Stimulated activated naive CD8-positive, alpha-beta T cell treated with anti-CD3 and anti-CD28 coated beads, Interleukin-15, amount 100 ng/mL, for 72 hours (primary cell): ENCODE measurements at regions not wholly inside any gene's neighbourhood (a gene's known extent, or its start where the extent isn't known, plus 50 kb on each side); places are given as distances from the start of the nearest gene placed in this dataset.

Experiments used
- ATAC-seq: fragments of 150-1000 bp; cut with Tn5 transposase; 2 replicates; pipeline ENCODE4 v1.10.0; 2021; ENCODE audit warnings: mild to moderate bottlenecking, moderate library complexity
- DNase-seq, 2 donors: peaks; one replicate each; pipeline ENCODE4 v3.0.0; 2021 to 2022
- H3K27ac Mint-ChIP-seq, 2 donors: one replicate each; pipeline ENCODE4 v1.8.0; 2022; ENCODE audit warnings: mild to moderate bottlenecking in 2 of 2, mixed read lengths in 2 of 2, moderate library complexity in 2 of 2
- H3K27me3 Mint-ChIP-seq: one replicate; pipeline ENCODE4 v1.8.0; 2022; ENCODE audit warnings: mixed read lengths
- H3K4me1 Mint-ChIP-seq: one replicate; pipeline ENCODE4 v1.8.0; 2022; ENCODE audit warnings: mild to moderate bottlenecking, mixed read lengths
- H3K4me3 Mint-ChIP-seq, 2 donors: one replicate each; pipeline ENCODE4 v1.8.0; 2022; ENCODE audit warnings: mild to moderate bottlenecking in 2 of 2, mixed read lengths in 2 of 2, moderate library complexity in 1 of 2
- H3K9me3 Mint-ChIP-seq, 2 donors: one replicate each; pipeline ENCODE4 v1.8.0; 2022; ENCODE audit warnings: mixed read lengths in 2 of 2

- Mint-ChIP-seq H3K9me3 (no peaks in the 10 kb centered on the region), H3K4me3 (no peak overlapping the region), H3K27me3 (no peaks in the 10 kb centered on the region), H3K27ac (no peak overlapping the region), H3K4me1 (no peaks in the 10 kb centered on the region)
- ATAC-seq (no peak), DNase-seq (no peak)
These were observed 368.6 kb upstream of the IRX4 start for GRCh38 chr5:2251298-2251697.

DNA sequence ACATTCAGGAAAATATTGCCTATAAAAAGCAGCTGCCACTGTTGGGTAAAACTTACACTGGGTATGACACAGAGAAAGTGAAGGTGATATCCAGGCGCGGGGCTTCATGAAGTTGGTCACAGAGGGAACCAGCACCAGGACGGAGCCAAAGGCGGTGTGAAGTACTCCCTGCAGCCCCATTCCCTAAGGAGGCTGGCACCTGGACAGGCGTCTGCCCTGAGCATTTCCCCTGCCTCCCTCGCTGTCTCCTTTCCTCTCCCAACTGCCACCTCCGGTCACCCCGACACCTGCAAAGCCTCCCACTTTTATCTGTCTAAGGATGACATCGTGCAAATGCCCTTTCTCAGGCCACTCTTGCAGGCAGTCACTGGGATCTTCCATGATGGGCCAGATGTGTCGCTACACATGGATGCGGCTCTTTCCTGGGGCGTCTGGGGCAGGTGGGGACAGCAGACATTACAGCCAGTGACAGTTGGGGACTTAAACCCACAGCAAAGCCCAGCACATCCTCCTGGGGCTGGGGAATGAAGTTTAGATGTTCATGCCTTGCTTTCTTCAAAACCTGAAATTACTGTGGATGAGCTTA is 367.7 kb upstream of the IRX4 start:
- Mint-ChIP-seq H3K27me3 (no peaks in the 10 kb centered on the region), H3K27ac (no peak overlapping the region), H3K4me1 (no peaks in the 10 kb centered on the region), H3K9me3 (no peaks in the 10 kb centered on the region), H3K4me3 (no peak overlapping the region)
- ATAC-seq = no peak
- no peak for DNase-seq

DNA sequence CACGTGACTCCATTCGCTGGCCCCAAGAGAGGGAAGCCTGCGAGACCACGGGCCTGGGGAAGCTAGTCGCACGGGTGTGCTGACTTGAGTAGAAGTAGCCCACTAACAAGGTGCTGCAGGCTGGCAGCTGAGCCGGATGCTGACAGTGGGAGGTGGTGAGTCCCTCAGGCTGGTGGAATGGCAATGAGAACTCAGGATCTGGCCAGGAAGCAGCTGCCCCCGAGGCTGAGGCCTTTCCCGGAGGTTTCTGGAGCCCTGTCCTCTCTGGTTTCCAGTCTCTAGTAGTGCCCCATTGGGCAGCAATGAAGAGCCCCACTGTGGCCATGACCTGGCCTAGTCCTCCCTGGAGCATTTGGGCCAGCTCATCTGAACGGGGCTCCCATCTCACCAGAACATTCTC is 366.7 kb upstream of the IRX4 start:
- DNase-seq = no peak
- Mint-ChIP-seq H3K4me1 (no peaks in the 10 kb centered on the region), H3K27ac (no peak overlapping the region), H3K27me3 (no peaks in the 10 kb centered on the region), H3K9me3 (no peaks in the 10 kb centered on the region), H3K4me3 (no peak overlapping the region)
- no peak for ATAC-seq

- Mint-ChIP-seq H3K27ac (no peak overlapping the region), H3K9me3 (no peaks in the 10 kb centered on the region), H3K27me3 (no peaks in the 10 kb centered on the region), H3K4me3 (no peak overlapping the region), H3K4me1 (no peaks in the 10 kb centered on the region)
- no peak for ATAC-seq
- DNase-seq = no peak
These were observed 366.3 kb upstream of the IRX4 start for GRCh38 chr5:2249026-2249425.

- Mint-ChIP-seq H3K27me3 (no peaks in the 10 kb centered on the region), H3K9me3 (peaks cover 0 to 3% of the 10 kb centered on the region in 2 donors), H3K27ac (no peak overlapping the region), H3K4me3 (no peak overlapping the region), H3K4me1 (no peaks in the 10 kb centered on the region)
- DNase-seq (no peak), ATAC-seq (no peak)
These were observed 359.8 kb upstream of the IRX4 start for GRCh38 chr5:2242539-2242938.

DNA sequence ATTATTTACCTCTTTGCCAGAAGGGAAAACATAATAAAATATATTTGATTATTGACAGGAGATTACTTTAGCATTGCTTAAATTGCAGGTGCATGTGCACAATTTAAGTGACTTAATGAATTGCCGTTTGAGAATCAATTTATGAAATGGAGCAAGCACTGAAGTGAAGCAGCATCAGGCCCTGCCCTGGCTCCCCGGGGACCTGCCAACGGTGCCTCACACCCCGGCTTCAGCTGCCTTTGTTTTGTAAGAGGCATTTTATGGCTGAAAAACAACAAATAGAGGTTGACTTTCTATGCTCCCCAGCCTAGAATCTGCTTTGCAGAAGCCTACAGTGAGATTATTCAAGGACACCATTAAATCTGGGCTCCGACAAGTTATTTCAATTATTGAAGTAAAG is 359.1 kb upstream of the IRX4 start:
- H3K9me3 Mint-ChIP-seq = peaks cover 0 to 10% of the 10 kb centered on the region in 2 donors
- ATAC-seq = no peak
- H3K27me3 Mint-ChIP-seq = no peaks in the 10 kb centered on the region
- no peak overlapping the region for H3K27ac Mint-ChIP-seq
- no peaks in the 10 kb centered on the region for H3K4me1 Mint-ChIP-seq
- no peak overlapping the region for H3K4me3 Mint-ChIP-seq
- DNase-seq = no peak

- ATAC-seq (no peak), DNase-seq (no peak)
- H3K27me3 Mint-ChIP-seq = no peaks in the 10 kb centered on the region
- H3K4me1 Mint-ChIP-seq = no peaks in the 10 kb centered on the region
- peaks cover 0 to 24% of the 10 kb centered on the region in 2 donors for H3K9me3 Mint-ChIP-seq
- H3K4me3 Mint-ChIP-seq = no peak overlapping the region
- H3K27ac Mint-ChIP-seq = peak overlapping the region in 1 of 2 donors; percentile 80
These were observed 357.6 kb upstream of the IRX4 start for GRCh38 chr5:2240118-2240904.

- Mint-ChIP-seq H3K9me3 (peaks cover 5 to 33% of the 10 kb centered on the region in 2 donors), H3K4me1 (no peaks in the 10 kb centered on the region), H3K27ac (no peak overlapping the region), H3K4me3 (no peak overlapping the region), H3K27me3 (peaks cover 5% of the 10 kb centered on the region)
- no peak for ATAC-seq
- no peak for DNase-seq
These were observed 356.6 kb upstream of the IRX4 start for GRCh38 chr5:2239201-2239910.

GRCh38 chr5:2238732-2239131 is 356.0 kb upstream of the IRX4 start:
- Mint-ChIP-seq H3K27me3 (peaks cover 11% of the 10 kb centered on the region), H3K27ac (peak overlapping the region; percentile 8 to 29), H3K9me3 (peaks cover 8 to 39% of the 10 kb centered on the region in 2 donors), H3K4me1 (no peaks in the 10 kb centered on the region), H3K4me3 (no peak overlapping the region)
- no peak for ATAC-seq
- no peak for DNase-seq

GRCh38 chr5:2227433-2227832 is 344.7 kb upstream of the IRX4 start:
- DNase-seq (no peak), ATAC-seq (no peak)
- Mint-ChIP-seq H3K27ac (no peak overlapping the region), H3K4me1 (no peaks in the 10 kb centered on the region), H3K4me3 (no peak overlapping the region), H3K9me3 (no peaks in the 10 kb centered on the region), H3K27me3 (peaks cover 17% of the 10 kb centered on the region)

GRCh38 chr5:2224689-2225088 is 342.0 kb upstream of the IRX4 start:
- H3K27me3 Mint-ChIP-seq = peaks cover 17% of the 10 kb centered on the region
- H3K9me3 Mint-ChIP-seq = peaks cover 0 to 3% of the 10 kb centered on the region in 2 donors
- H3K4me1 Mint-ChIP-seq = no peaks in the 10 kb centered on the region
- H3K4me3 Mint-ChIP-seq = no peak overlapping the region
- no peak for ATAC-seq
- DNase-seq = no peak
- no peak overlapping the region for H3K27ac Mint-ChIP-seq

- H3K4me3 Mint-ChIP-seq = no peak overlapping the region
These were observed 340.6 kb upstream of the IRX4 start for GRCh38 chr5:2223303-2223702.

GRCh38 chr5:2222246-2222992 is 339.7 kb upstream of the IRX4 start:
- no peak overlapping the region for H3K27ac Mint-ChIP-seq
- H3K9me3 Mint-ChIP-seq = peaks cover 0 to 7% of the 10 kb centered on the region in 2 donors
- H3K4me1 Mint-ChIP-seq = no peaks in the 10 kb centered on the region
- ATAC-seq = no peak
- H3K4me3 Mint-ChIP-seq = no peak overlapping the region
- no peak for DNase-seq
- H3K27me3 Mint-ChIP-seq = peaks cover 4% of the 10 kb centered on the region

More at GRCh38 chr5:2223303-2223702, 340.6 kb upstream of the IRX4 start:
- ATAC-seq (no peak), DNase-seq (no peak)
- peaks cover 0 to 7% of the 10 kb centered on the region in 2 donors for H3K9me3 Mint-ChIP-seq
- no peaks in the 10 kb centered on the region for H3K4me1 Mint-ChIP-seq
- H3K27ac Mint-ChIP-seq = no peak overlapping the region
- H3K27me3 Mint-ChIP-seq = peaks cover 10% of the 10 kb centered on the region

DNA sequence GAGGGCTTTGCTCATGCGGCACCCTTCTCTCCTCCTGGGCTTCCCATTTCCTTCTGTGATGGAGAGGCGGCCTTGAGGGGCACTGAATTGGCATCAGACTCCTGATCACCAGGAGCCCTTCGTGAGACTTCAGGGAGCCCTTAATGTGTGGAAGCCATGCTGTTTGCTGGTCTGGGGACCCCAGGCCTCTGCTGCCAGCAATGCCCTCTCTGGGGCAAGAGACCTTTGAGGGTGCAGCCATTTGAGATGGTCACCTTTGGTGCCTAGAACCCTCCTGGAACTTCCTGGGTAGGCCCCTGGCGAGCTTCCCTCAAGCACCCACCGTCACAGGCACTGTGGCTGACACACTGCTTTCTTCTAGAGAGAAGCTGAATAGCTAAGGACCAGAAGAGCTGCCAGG is 338.7 kb upstream of the IRX4 start:
- H3K27me3 Mint-ChIP-seq = no peaks in the 10 kb centered on the region
- H3K4me3 Mint-ChIP-seq = no peak overlapping the region
- DNase-seq (no peak), ATAC-seq (no peak)
- no peaks in the 10 kb centered on the region for H3K4me1 Mint-ChIP-seq
- H3K27ac Mint-ChIP-seq = no peak overlapping the region
- peaks cover 0 to 7% of the 10 kb centered on the region in 2 donors for H3K9me3 Mint-ChIP-seq

- no peak for ATAC-seq
- no peak for DNase-seq
- Mint-ChIP-seq H3K9me3 (peaks cover 0 to 7% of the 10 kb centered on the region in 2 donors), H3K27me3 (no peaks in the 10 kb centered on the region), H3K27ac (no peak overlapping the region), H3K4me1 (no peaks in the 10 kb centered on the region), H3K4me3 (no peak overlapping the region)
These were observed 338.0 kb upstream of the IRX4 start for GRCh38 chr5:2220741-2221140.
